Skeletal muscle tissue (tissue), 3 donors: ENCODE measurements at regions not wholly inside any gene's neighbourhood (a gene's known extent, or its start where the extent isn't known, plus 50 kb on each side); places are given as distances from the start of the nearest gene placed in this dataset.
"Not testable (repeated sequence)": the region's sequence is repeated elsewhere in the genome, so short reads cannot be mapped to it uniquely, and the experiment has no call there.

ENCODE experiments used
- H3K27ac ChIP-seq: one replicate; pipeline ENCODE4 v1.7.0; 2013; ENCODE audit warnings: mild to moderate bottlenecking, low read depth, low read length, inconsistent platforms
- H3K27me3 ChIP-seq, 3 donors: one replicate each; pipeline ENCODE4 v1.7.0; 2013; ENCODE audit warnings: low read length in 3 of 3; ENCODE audit not compliant: control insufficient read depth in 3 of 3, insufficient read depth in 3 of 3
- H3K36me3 ChIP-seq, 3 donors: one replicate each; pipeline ENCODE4 v1.7.0; 2013; ENCODE audit warnings: low read length in 3 of 3; ENCODE audit not compliant: control insufficient read depth in 3 of 3, insufficient read depth in 3 of 3
- H3K4me1 ChIP-seq, 3 donors: one replicate each; pipeline ENCODE4 v1.7.0; 2013; ENCODE audit warnings: low read length in 3 of 3, mild to moderate bottlenecking in 3 of 3; ENCODE audit not compliant: control insufficient read depth in 3 of 3, insufficient read depth in 3 of 3
- H3K4me3 ChIP-seq, 3 donors: one replicate each; pipeline ENCODE4 v1.7.0; 2013; ENCODE audit warnings: low read length in 3 of 3
- H3K9ac ChIP-seq, 3 donors: one replicate each; pipeline ENCODE4 v1.7.0; 2013; ENCODE audit warnings: low read length in 3 of 3, mild to moderate bottlenecking in 3 of 3, moderate library complexity in 2 of 3, low read depth in 1 of 3
- H3K9me3 ChIP-seq, 3 donors: one replicate each; pipeline ENCODE4 v1.7.0; 2013; ENCODE audit warnings: low read length in 3 of 3; ENCODE audit not compliant: control insufficient read depth in 3 of 3
- donor health status: Osteomylitis.

GRCh38 chr14:58738189-58738836, 100.6 kb downstream of the DACT1 start:
- Histone ChIP-seq H3K9ac (no peak overlapping the region), H3K27me3 (no peaks in the 10 kb centered on the region), H3K36me3 (no peaks in the 10 kb centered on the region), H3K4me1 (no peaks in the 10 kb centered on the region), H3K4me3 (no peak overlapping the region), H3K9me3 (no peaks in the 10 kb centered on the region), H3K27ac (no peak overlapping the region)

- Histone ChIP-seq H3K27ac (no peak overlapping the region), H3K9ac (no peak overlapping the region), H3K9me3 (no peaks in the 10 kb centered on the region), H3K4me1 (no peaks in the 10 kb centered on the region), H3K4me3 (no peak overlapping the region), H3K36me3 (no peaks in the 10 kb centered on the region), H3K27me3 (no peaks in the 10 kb centered on the region)
These were observed 101.1 kb downstream of the DACT1 start for GRCh38 chr14:58738876-58739275.

GRCh38 chr14:58739674-58740073, 101.9 kb downstream of the DACT1 start:
- H3K27me3 ChIP-seq: no peaks in the 10 kb centered on the region
- H3K4me3 ChIP-seq: no peak overlapping the region
- no peak overlapping the region for H3K9ac ChIP-seq
- no peaks in the 10 kb centered on the region for H3K36me3 ChIP-seq
- H3K27ac ChIP-seq: no peak overlapping the region
- no peaks in the 10 kb centered on the region for H3K4me1 ChIP-seq
- no peaks in the 10 kb centered on the region for H3K9me3 ChIP-seq

GRCh38 chr14:58740379-58740935, 102.7 kb downstream of the DACT1 start:
- H3K36me3 ChIP-seq: no peaks in the 10 kb centered on the region
- H3K4me1 ChIP-seq: no peaks in the 10 kb centered on the region
- H3K9ac ChIP-seq: no peak overlapping the region
- no peaks in the 10 kb centered on the region for H3K9me3 ChIP-seq
- H3K27ac ChIP-seq: no peak overlapping the region
- H3K4me3 ChIP-seq: no peak overlapping the region
- H3K27me3 ChIP-seq: no peaks in the 10 kb centered on the region

GRCh38 chr14:58744801-58745394, 107.1 kb downstream of the DACT1 start:
- Histone ChIP-seq H3K4me1 (peaks cover 0 to 2% (median 0%) of the 10 kb centered on the region in 3 donors), H3K9ac (no peak overlapping the region), H3K4me3 (no peak overlapping the region), H3K27me3 (no peaks in the 10 kb centered on the region), H3K27ac (no peak overlapping the region), H3K36me3 (no peaks in the 10 kb centered on the region), H3K9me3 (no peaks in the 10 kb centered on the region)

- no peak overlapping the region for H3K27ac ChIP-seq
- peaks cover 0 to 2% (median 0%) of the 10 kb centered on the region in 3 donors for H3K4me1 ChIP-seq
- no peaks in the 10 kb centered on the region for H3K36me3 ChIP-seq
- no peak overlapping the region for H3K9ac ChIP-seq
- H3K9me3 ChIP-seq: no peaks in the 10 kb centered on the region
- no peaks in the 10 kb centered on the region for H3K27me3 ChIP-seq
- no peak overlapping the region for H3K4me3 ChIP-seq
These were observed 108.5 kb downstream of the DACT1 start for GRCh38 chr14:58746261-58746660.

GRCh38 chr14:58746701-58747100, 108.9 kb downstream of the DACT1 start:
- Histone ChIP-seq H3K27ac (no peak overlapping the region), H3K9ac (no peak overlapping the region), H3K9me3 (no peaks in the 10 kb centered on the region), H3K4me1 (peaks cover 0 to 3% (median 2%) of the 10 kb centered on the region in 3 donors), H3K36me3 (no peaks in the 10 kb centered on the region), H3K27me3 (no peaks in the 10 kb centered on the region), H3K4me3 (no peak overlapping the region)

GRCh38 chr14:58747181-58747580, 109.4 kb downstream of the DACT1 start:
- no peaks in the 10 kb centered on the region for H3K27me3 ChIP-seq

GRCh38 chr14:58748251-58748650, 110.5 kb downstream of the DACT1 start:
- not testable (repeated sequence) for H3K36me3 ChIP-seq, H3K4me3 ChIP-seq, H3K27me3 ChIP-seq, H3K9me3 ChIP-seq, H3K9ac ChIP-seq, H3K27ac ChIP-seq
- peaks cover 3 to 15% (median 10%) of the 10 kb centered on the region in 3 donors for H3K4me1 ChIP-seq

More at GRCh38 chr14:58747181-58747580, 109.4 kb downstream of the DACT1 start:
- no peaks in the 10 kb centered on the region for H3K9me3 ChIP-seq
- peaks cover 0 to 7% (median 6%) of the 10 kb centered on the region in 3 donors for H3K4me1 ChIP-seq
- H3K4me3 ChIP-seq: no peak overlapping the region
- H3K36me3 ChIP-seq: no peaks in the 10 kb centered on the region
- no peak overlapping the region for H3K9ac ChIP-seq
- no peak overlapping the region for H3K27ac ChIP-seq

GRCh38 chr14:58749066-58749669, 111.4 kb downstream of the DACT1 start:
- Histone ChIP-seq H3K4me3 (no peak overlapping the region), H3K27me3 (no peaks in the 10 kb centered on the region), H3K27ac (no peak overlapping the region), H3K9ac (no peak overlapping the region), H3K36me3 (no peaks in the 10 kb centered on the region), H3K4me1 (peaks cover 3 to 15% (median 10%) of the 10 kb centered on the region in 3 donors), H3K9me3 (no peaks in the 10 kb centered on the region)
